Middle frontal gyrus (tissue), 1 donor: ENCODE measurements at regions not wholly inside any gene's neighbourhood (a gene's known extent, or its start where the extent isn't known, plus 50 kb on each side); places are given as distances from the start of the nearest gene placed in this dataset.

ENCODE experiments used
- DNase-seq: peaks from one replicate; pipeline ENCODE4 v3.0.0-alpha.2; 2015; ENCODE audit warnings: low spot score; ENCODE audit errors: extremely low spot score

GRCh38 chr1:195941314-195941713 is 666.9 kb downstream of the KCNT2 start:
- DNase-seq: no peak

GRCh38 chr1:195939844-195940243 is 668.4 kb downstream of the KCNT2 start:
- DNase-seq: no peak

GRCh38 chr1:195934817-195935553 is 673.3 kb downstream of the KCNT2 start:
- no peak for DNase-seq

DNA sequence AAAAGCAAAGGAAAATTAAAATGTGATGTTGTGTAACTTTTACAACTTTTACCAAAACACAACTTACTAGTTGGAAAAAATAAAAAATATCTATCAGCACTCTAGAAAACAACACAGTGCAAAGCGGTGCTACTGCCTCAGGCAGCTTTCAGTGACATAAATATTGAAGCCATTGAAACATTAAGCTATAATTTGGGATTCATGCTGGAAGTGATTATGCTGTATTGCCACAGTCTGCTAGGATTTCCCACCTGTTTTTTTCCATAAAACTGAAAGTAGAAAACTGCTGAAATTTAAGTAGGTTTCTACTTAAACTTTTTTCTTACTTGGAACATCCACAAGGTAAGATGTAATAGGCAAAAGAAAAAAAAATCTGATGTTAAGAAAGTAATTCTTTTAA is 674.4 kb downstream of the KCNT2 start:
- DNase-seq: no peak

GRCh38 chr1:195915826-195916225 is 692.4 kb downstream of the KCNT2 start:
- DNase-seq: no peak

DNA sequence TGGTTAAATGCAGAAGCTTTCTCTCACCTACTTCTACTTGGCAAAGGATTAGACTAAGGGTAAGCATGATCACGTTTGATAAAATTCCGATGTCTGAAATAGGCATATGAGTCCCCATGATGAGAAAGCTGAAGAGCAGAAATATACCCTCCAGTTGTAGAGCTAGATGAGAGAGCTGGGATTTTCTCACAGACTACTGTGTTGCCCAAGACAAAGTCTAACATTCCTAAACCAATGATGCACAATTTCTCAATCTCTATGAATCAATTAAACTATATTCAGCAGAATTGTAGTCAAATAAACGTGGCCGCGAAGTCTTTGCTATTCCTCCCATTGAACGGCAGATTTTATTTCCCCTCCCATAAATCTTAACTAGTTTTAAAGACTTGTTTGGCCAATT is 699.2 kb downstream of the KCNT2 start:
- no peak for DNase-seq

DNA sequence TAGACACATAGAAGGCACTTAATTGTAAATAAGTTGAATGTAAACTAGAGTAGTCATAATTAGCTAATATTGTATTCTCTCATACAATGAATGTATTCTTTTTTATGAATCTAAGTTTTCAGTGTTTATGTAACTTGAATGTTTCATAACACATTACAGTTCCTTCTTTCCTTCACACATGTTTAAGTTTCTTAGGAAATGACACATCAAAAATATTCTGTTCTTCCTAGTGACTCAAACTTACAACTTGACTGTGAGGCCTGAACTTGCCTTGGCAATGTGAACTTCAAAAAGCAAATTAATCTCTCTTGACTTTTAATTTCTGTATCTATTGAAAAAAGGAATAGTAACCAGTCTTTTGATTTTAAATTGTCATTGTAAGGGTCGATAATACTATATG is 700.1 kb downstream of the KCNT2 start:
- DNase-seq: no peak

- no peak for DNase-seq
These were observed 705.0 kb downstream of the KCNT2 start for GRCh38 chr1:195903203-195903602.

- no peak for DNase-seq
These were observed 705.5 kb downstream of the KCNT2 start for GRCh38 chr1:195902779-195903178.

- no peak for DNase-seq
These were observed 708.4 kb downstream of the KCNT2 start for GRCh38 chr1:195899762-195900352.

GRCh38 chr1:195898924-195899323 is 709.3 kb downstream of the KCNT2 start:
- no peak for DNase-seq

DNA sequence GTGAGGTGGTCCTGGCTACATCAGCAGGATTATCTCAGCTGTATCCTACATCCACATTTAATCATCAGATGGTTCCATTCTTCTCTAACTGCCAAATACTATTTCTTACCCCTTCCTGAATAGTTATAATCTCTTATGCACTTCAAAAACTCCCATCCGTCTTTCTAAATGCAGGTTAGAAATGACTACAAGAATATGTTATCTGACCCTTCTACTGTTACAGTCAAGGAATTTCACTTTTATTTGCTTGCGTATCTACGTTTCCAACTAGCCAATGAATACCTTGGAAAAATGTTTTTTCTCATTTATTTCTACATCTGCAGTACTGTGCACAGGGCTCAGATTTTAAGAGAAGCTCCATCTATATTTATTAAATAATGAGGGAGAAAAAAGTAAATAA is 709.9 kb downstream of the KCNT2 start:
- DNase-seq: no peak

GRCh38 chr1:195897076-195897475 is 711.2 kb downstream of the KCNT2 start:
- DNase-seq: no peak

- no peak for DNase-seq
These were observed 713.8 kb downstream of the KCNT2 start for GRCh38 chr1:195894411-195894810.

DNA sequence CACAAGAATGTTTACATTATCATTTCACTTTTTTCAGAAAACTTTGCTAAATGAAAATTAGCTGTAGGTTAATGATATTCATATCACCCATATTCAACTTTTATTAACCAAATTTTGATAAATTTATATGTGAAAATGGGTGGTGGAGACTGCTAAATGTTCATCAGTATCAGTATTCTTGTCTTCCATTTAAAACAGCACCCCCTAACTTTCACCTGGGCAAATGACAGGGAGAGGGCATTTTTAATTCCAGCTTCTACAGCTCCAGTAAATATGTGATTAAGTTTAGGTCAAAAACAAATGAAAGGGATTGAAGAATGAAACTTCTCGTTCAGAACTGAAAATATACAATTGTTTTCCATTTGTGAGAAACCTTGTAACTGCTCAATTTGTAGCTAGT is 722.2 kb downstream of the KCNT2 start:
- no peak for DNase-seq

DNA sequence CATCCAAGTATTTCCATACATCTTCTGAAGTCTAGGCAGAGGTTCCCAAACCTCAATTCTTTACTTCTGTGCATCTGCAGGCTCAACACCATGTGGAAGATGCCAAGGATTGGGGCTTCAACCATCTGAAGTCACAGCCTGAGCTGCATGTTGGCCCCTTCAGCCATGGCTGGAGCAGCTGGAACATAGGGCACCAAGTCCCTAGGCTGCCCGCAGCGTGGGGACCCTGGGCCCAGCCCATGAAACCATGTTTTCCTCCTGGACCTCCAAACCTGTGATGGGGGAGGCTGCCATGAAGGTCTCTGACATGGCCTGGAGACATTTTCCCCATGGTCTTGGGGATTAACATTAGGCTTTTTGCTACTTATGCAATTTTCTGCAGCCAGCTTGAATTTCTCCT is 729.8 kb downstream of the KCNT2 start:
- no peak for DNase-seq

DNA sequence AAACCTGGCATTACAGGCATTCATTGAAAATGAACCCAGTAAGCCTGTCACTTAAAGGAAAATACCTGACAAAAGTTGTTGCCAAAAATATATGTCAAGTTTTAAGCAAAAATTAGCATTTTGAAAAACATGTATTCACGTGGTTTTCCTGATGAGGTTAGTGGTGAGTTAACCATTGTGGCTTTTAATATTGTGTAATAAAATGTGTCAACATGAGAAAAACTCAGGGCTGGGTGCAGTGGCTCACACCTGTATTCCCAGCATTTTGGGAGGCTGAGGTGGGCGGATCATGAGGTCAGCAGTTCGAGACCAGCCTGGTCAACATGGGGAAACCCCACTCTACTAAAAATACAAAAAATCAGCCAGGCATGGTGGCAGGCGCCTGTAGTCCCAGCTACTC is 731.4 kb downstream of the KCNT2 start:
- DNase-seq: no peak

DNA sequence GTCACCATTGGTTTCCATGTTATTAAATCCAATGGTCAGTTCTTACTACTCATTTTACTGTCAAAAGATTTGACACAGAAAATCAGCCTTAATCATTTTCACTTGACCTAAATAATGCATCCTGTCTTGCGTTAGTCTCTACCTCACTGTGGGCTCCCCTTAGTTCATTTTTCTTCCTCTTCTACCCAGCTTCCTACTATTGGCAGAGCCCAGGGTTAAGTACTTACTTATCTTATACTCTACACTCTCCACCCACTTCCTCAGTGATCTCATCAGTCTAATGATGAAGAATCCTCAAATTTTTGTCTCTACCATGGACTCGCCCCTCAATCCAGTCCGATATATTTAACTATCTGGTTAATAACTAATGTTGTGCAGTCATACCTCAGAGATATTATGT is 735.9 kb downstream of the KCNT2 start:
- no peak for DNase-seq

DNA sequence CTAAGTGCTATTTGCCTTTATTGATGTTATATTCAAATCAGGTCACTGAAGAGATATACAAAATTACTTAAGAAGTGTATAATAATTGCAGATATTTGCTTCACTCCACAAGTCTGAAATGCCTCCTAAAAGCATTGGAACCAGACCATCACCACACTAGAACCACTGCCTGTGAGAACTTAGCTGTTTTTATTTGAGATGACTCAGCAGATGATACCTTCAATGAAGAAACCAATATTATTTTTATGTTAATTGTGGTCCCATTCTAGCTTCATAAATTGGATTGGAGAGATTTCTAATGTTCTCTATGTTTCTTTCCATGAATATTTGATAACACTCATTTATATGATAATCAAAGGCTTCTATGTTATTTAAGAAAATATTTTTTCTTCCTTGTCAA is 740.6 kb downstream of the KCNT2 start:
- DNase-seq: no peak

- DNase-seq: no peak
These were observed 741.4 kb downstream of the KCNT2 start for GRCh38 chr1:195866781-195867222.

DNA sequence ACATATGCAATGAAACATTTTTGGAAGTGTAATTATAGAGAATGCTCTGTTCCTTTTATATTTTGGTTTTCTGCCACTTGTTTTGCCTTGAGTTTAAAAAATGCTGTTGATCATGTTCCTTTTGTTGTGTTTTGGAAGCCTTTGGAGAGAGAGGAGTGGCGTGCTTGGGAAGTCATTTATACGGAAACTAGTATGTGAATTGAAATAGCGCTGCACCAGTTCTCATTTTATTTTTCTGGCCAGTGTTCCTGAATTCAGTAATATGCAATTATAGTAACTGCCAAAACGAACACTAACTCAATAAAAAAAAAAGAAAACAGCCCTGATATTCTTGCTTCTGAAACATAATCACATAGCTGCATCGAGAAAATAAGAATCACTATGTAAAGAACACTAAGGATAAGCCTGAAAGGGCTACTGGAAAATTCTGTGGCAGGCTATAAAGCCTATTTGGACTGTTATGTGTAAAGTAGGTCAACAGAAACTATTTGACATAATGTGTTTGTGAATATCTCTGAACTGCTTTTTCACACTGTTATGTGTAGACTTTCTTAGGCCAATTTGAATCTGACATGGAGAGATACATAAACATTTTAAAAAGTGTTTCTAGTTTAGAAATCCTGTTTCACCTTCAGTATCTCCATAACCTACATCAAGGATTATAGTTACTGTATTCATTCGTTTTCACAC is 742.0 kb downstream of the KCNT2 start:
- no peak for DNase-seq

DNA sequence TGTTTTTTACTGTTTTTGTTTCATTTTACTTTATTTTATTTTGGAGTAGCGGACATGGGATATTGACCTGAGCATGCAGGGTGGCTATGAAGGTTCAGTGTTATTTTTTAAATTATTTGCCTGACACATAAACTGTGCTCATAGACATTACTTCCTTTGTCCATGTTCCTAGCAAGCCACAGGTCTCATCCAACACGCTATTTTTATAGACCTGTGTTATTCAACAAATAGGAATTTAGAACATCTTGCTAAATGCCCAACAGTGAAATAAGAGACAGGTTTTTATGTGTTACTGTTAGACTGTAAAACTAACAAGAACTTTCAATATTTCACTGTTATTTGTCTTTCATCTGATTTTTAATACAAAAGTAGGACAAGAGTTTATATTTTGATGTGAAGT is 756.4 kb downstream of the KCNT2 start:
- no peak for DNase-seq
